ENCODE measurements at regions not wholly inside any gene's neighbourhood (a gene's known extent, or its start where the extent isn't known, plus 50 kb on each side); places are given as distances from the start of the nearest gene placed in this dataset.

GRCh38 chr13:66102864-66103263 lies 1127.3 kb downstream of the PCDH9 start:
- TF ChIP-seq POLR2A (IDR thresholded peaks at IDR 0.05) (no peak), POLR2AphosphoS5 (IDR thresholded peaks at IDR 0.05) (no peak), CTCF (IDR thresholded peaks at IDR 0.05) (no peak)

Data from suprapubic skin (tissue), 4 donors.